ENCODE measurements at regions not wholly inside any gene's neighbourhood (a gene's known extent, or its start where the extent isn't known, plus 50 kb on each side); places are given as distances from the start of the nearest gene placed in this dataset.

GRCh38 chr3:193190146-193190786 is 50.8 kb upstream of the PLAAT1 start:
- ChIA-PET CTCF (interaction anchor here (0.6 to 1.0 kb wide), 2 partner anchors 8 to 382 kb away, joined by 3 read pairs; no protein-coding TSS in a partner anchor), POLR2A (no interaction called here)
- Mint-ChIP-seq H3K27me3 (peaks cover 2% of the 10 kb centered on the region), H3K4me3 (no peak overlapping the region), H3K36me3 (no peaks in the 10 kb centered on the region), H3K27ac (no peak overlapping the region), H3K4me1 (ENCODE audit: low read depth) (no peaks in the 10 kb centered on the region), H3K9me3 (no peaks in the 10 kb centered on the region)
- intact Hi-C loops (cut with micrococcal nuclease), result loop anchor here (1.0 kb wide), 1 partner anchor 382 kb away; no protein-coding TSS in a partner anchor
- peak; percentile 9 for DNase-seq
